HepG2 (cell line): ENCODE measurements at regions not wholly inside any gene's neighbourhood (a gene's known extent, or its start where the extent isn't known, plus 50 kb on each side); places are given as distances from the start of the nearest gene placed in this dataset.

Experiments used
- CENPT ChIP-seq: sonication (generic); formaldehyde crosslinking; IDR thresholded peaks from 2 replicates; pipeline ENCODE4 v1.8.0; 2022; ENCODE audit warnings: low read depth, mild to moderate bottlenecking, moderate library complexity, missing genetic modification reagents
- ETV5 ChIP-seq: IDR thresholded peaks from 2 replicates; pipeline ENCODE4 v1.6.1; 2018; ENCODE audit warnings: missing biosample characterization, missing genetic modification reagents, inconsistent platforms, borderline replicate concordance
- EZH2 ChIP-seq: conservative IDR thresholded peaks from 2 replicates; pipeline ENCODE4 v1.6.1; 2012; ENCODE audit warnings: mild to moderate bottlenecking, low read depth, low read length, moderate library complexity
- FOXM1 ChIP-seq: sonication (generic); formaldehyde crosslinking; IDR thresholded peaks from 2 replicates; pipeline ENCODE4 v1.5.0; 2020; ENCODE audit warnings: missing genetic modification reagents
- HOXA7 ChIP-seq: sonication (generic); formaldehyde crosslinking; IDR thresholded peaks from 2 replicates; pipeline ENCODE4 v1.8.1; 2022; ENCODE audit warnings: mild to moderate bottlenecking, missing genetic modification reagents, moderate library complexity
- PHF21A ChIP-seq: sonication (generic); formaldehyde crosslinking; IDR thresholded peaks from 2 replicates; pipeline ENCODE4 v1.5.0; 2020; ENCODE audit warnings: mild to moderate bottlenecking, missing genetic modification reagents
- POLR2AphosphoS2 ChIP-seq: IDR thresholded peaks from 2 replicates; pipeline ENCODE4 v1.6.1; 2011; ENCODE audit warnings: low read depth, low read length, improper control_type of control experiment
- SP2 ChIP-seq: sonication (generic); formaldehyde crosslinking; IDR thresholded peaks from 2 replicates; pipeline ENCODE4 v1.5.1; 2020; ENCODE audit warnings: mild to moderate bottlenecking, missing genetic modification reagents
- ZNF180 ChIP-seq: sonication (generic); formaldehyde crosslinking; IDR thresholded peaks from 2 replicates; pipeline ENCODE4 v1.4.0; 2020; ENCODE audit warnings: low read depth, missing genetic modification reagents, borderline replicate concordance
- ZNF282 ChIP-seq: fragments of 450-650 bp; IDR thresholded peaks from 2 replicates; pipeline ENCODE4 v1.6.1; 2018; ENCODE audit not compliant: partially characterized antibody
- TF ChIP-seq, protein P1 (sequence below): sonication (generic); formaldehyde crosslinking; IDR thresholded peaks from 2 replicates; pipeline ENCODE4 v1.4.0; 2020; ENCODE audit warnings: mild to moderate bottlenecking, missing genetic modification reagents, borderline replicate concordance
- TF ChIP-seq, protein P2 (sequence below): sonication (generic); formaldehyde crosslinking; IDR thresholded peaks from 2 replicates; pipeline ENCODE4 v1.8.1; 2023; ENCODE audit warnings: mild to moderate bottlenecking, missing genetic modification reagents, borderline replicate concordance

DNA sequence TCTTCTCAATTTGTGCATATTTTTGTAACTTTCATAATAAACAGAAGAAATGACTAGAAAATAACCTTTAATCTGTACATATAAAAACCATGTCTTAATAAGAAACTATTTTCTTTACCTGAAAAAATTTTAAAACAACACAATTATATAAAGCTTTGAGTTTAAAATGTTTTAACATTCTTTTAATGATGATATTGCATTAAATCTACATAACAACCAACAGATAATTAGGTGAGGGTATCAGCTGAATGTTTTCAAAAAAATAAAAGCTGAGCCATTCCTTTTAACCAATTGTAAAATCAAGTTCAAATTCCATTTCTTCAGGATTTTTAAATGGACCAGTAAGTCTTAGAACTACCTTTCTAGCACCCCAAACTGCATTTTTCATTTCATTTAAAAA, 1185.0 kb upstream of the CITED2 start:
- TF ChIP-seq SP2 (CRISPR knock-in tag) (no peak), HOXA7 (CRISPR knock-in tag) (no peak), FOXM1 (no peak), ZNF180 (CRISPR knock-in tag) (no peak), POLR2AphosphoS2 (no peak), CENPT (no peak), PHF21A (no peak), ETV5 (CRISPR knock-in tag) (no peak), EZH2 (no peak), ZNF282 (no peak)
- TF ChIP-seq, protein P1, sequence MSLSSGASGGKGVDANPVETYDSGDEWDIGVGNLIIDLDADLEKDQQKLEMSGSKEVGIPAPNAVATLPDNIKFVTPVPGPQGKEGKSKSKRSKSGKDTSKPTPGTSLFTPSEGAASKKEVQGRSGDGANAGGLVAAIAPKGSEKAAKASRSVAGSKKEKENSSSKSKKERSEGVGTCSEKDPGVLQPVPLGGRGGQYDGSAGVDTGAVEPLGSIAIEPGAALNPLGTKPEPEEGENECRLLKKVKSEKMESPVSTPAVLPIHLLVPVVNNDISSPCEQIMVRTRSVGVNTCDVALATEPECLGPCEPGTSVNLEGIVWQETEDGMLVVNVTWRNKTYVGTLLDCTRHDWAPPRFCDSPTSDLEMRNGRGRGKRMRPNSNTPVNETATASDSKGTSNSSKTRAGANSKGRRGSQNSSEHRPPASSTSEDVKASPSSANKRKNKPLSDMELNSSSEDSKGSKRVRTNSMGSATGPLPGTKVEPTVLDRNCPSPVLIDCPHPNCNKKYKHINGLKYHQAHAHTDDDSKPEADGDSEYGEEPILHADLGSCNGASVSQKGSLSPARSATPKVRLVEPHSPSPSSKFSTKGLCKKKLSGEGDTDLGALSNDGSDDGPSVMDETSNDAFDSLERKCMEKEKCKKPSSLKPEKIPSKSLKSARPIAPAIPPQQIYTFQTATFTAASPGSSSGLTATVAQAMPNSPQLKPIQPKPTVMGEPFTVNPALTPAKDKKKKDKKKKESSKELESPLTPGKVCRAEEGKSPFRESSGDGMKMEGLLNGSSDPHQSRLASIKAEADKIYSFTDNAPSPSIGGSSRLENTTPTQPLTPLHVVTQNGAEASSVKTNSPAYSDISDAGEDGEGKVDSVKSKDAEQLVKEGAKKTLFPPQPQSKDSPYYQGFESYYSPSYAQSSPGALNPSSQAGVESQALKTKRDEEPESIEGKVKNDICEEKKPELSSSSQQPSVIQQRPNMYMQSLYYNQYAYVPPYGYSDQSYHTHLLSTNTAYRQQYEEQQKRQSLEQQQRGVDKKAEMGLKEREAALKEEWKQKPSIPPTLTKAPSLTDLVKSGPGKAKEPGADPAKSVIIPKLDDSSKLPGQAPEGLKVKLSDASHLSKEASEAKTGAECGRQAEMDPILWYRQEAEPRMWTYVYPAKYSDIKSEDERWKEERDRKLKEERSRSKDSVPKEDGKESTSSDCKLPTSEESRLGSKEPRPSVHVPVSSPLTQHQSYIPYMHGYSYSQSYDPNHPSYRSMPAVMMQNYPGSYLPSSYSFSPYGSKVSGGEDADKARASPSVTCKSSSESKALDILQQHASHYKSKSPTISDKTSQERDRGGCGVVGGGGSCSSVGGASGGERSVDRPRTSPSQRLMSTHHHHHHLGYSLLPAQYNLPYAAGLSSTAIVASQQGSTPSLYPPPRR (CRISPR knock-in tag) = no peak
- TF ChIP-seq, protein P2, sequence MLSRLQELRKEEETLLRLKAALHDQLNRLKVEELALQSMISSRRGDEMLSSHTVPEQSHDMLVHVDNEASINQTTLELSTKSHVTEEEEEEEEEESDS = no peak
